ENCODE measurements at regions not wholly inside any gene's neighbourhood (a gene's known extent, or its start where the extent isn't known, plus 50 kb on each side); places are given as distances from the start of the nearest gene placed in this dataset.
A peak's percentile ranks its signal among the peaks of the same experiment; 100 is the strongest.

GRCh38 chr6:47126647-47127391, 84.7 kb upstream of the ADGRF1 start:
- H3K36me3 ChIP-seq (ENCODE audit: control insufficient read depth in 2 of 2, insufficient read depth in 2 of 2, low read length in 2 of 2): no peaks in the 10 kb centered on the region
- H3K4me1 ChIP-seq (ENCODE audit: control insufficient read depth in 2 of 2, insufficient read depth in 2 of 2, low read length in 2 of 2): peaks cover 0 to 3% of the 10 kb centered on the region in 2 donors
- no peak overlapping the region for H3K4me3 ChIP-seq (ENCODE audit: low read length in 2 of 2)
- no peaks in the 10 kb centered on the region for H3K27me3 ChIP-seq (ENCODE audit: control insufficient read depth in 2 of 2, insufficient read depth in 2 of 2, low read length in 2 of 2)
- H3K27ac ChIP-seq (ENCODE audit: low read depth in 2 of 2, low read length in 2 of 2): no peak overlapping the region
- no peaks in the 10 kb centered on the region for H3K9me3 ChIP-seq (ENCODE audit: control insufficient read depth in 2 of 2, low read length in 2 of 2)
- no peak overlapping the region for H3K9ac ChIP-seq (ENCODE audit: low read depth in 1 of 2, low read length in 2 of 2)

- Histone ChIP-seq H3K9me3 (ENCODE audit: control insufficient read depth in 2 of 2, low read length in 2 of 2) (no peaks in the 10 kb centered on the region), H3K27me3 (ENCODE audit: control insufficient read depth in 2 of 2, insufficient read depth in 2 of 2, low read length in 2 of 2) (no peaks in the 10 kb centered on the region), H3K9ac (ENCODE audit: low read depth in 1 of 2, low read length in 2 of 2) (no peak overlapping the region), H3K4me1 (ENCODE audit: control insufficient read depth in 2 of 2, insufficient read depth in 2 of 2, low read length in 2 of 2) (peaks cover 4 to 9% of the 10 kb centered on the region in 2 donors), H3K4me3 (ENCODE audit: low read length in 2 of 2) (no peak overlapping the region), H3K36me3 (ENCODE audit: control insufficient read depth in 2 of 2, insufficient read depth in 2 of 2, low read length in 2 of 2) (no peaks in the 10 kb centered on the region), H3K27ac (ENCODE audit: low read depth in 2 of 2, low read length in 2 of 2) (no peak overlapping the region)
Measured at GRCh38 chr6:47118611-47119010, 76.5 kb upstream of the ADGRF1 start.

- peak overlapping the region; percentile 62 to 74 for H3K27ac ChIP-seq (ENCODE audit: low read depth in 2 of 2, low read length in 2 of 2)
- no peaks in the 10 kb centered on the region for H3K36me3 ChIP-seq (ENCODE audit: control insufficient read depth in 2 of 2, insufficient read depth in 2 of 2, low read length in 2 of 2)
- H3K27me3 ChIP-seq (ENCODE audit: control insufficient read depth in 2 of 2, insufficient read depth in 2 of 2, low read length in 2 of 2): no peaks in the 10 kb centered on the region
- H3K4me3 ChIP-seq (ENCODE audit: low read length in 2 of 2): no peak overlapping the region
- peaks cover 4 to 9% of the 10 kb centered on the region in 2 donors for H3K4me1 ChIP-seq (ENCODE audit: control insufficient read depth in 2 of 2, insufficient read depth in 2 of 2, low read length in 2 of 2)
- H3K9ac ChIP-seq (ENCODE audit: low read depth in 1 of 2, low read length in 2 of 2): no peak overlapping the region
- H3K9me3 ChIP-seq (ENCODE audit: control insufficient read depth in 2 of 2, low read length in 2 of 2): no peaks in the 10 kb centered on the region
Measured at GRCh38 chr6:47117314-47117713, 75.2 kb upstream of the ADGRF1 start.

- Histone ChIP-seq H3K9me3 (ENCODE audit: control insufficient read depth in 2 of 2, low read length in 2 of 2) (no peaks in the 10 kb centered on the region), H3K4me3 (ENCODE audit: low read length in 2 of 2) (no peak overlapping the region), H3K9ac (ENCODE audit: low read depth in 1 of 2, low read length in 2 of 2) (peak overlapping the region in 1 of 2 donors; percentile 20), H3K36me3 (ENCODE audit: control insufficient read depth in 2 of 2, insufficient read depth in 2 of 2, low read length in 2 of 2) (no peaks in the 10 kb centered on the region), H3K27me3 (ENCODE audit: control insufficient read depth in 2 of 2, insufficient read depth in 2 of 2, low read length in 2 of 2) (no peaks in the 10 kb centered on the region), H3K4me1 (ENCODE audit: control insufficient read depth in 2 of 2, insufficient read depth in 2 of 2, low read length in 2 of 2) (peaks cover 5 to 15% of the 10 kb centered on the region in 2 donors), H3K27ac (ENCODE audit: low read depth in 2 of 2, low read length in 2 of 2) (peak overlapping the region; percentile 62 to 74)
Measured at GRCh38 chr6:47116606-47117005, 74.5 kb upstream of the ADGRF1 start.

- peak overlapping the region; percentile 62 to 74 for H3K27ac ChIP-seq (ENCODE audit: low read depth in 2 of 2, low read length in 2 of 2)
- no peak overlapping the region for H3K4me3 ChIP-seq (ENCODE audit: low read length in 2 of 2)
- peaks cover 8 to 16% of the 10 kb centered on the region in 2 donors for H3K4me1 ChIP-seq (ENCODE audit: control insufficient read depth in 2 of 2, insufficient read depth in 2 of 2, low read length in 2 of 2)
- H3K9me3 ChIP-seq (ENCODE audit: control insufficient read depth in 2 of 2, low read length in 2 of 2): no peaks in the 10 kb centered on the region
- no peaks in the 10 kb centered on the region for H3K27me3 ChIP-seq (ENCODE audit: control insufficient read depth in 2 of 2, insufficient read depth in 2 of 2, low read length in 2 of 2)
- no peaks in the 10 kb centered on the region for H3K36me3 ChIP-seq (ENCODE audit: control insufficient read depth in 2 of 2, insufficient read depth in 2 of 2, low read length in 2 of 2)
- no peak overlapping the region for H3K9ac ChIP-seq (ENCODE audit: low read depth in 1 of 2, low read length in 2 of 2)
Measured at GRCh38 chr6:47116086-47116485, 74.0 kb upstream of the ADGRF1 start.

GRCh38 chr6:47114460-47114859, 72.3 kb upstream of the ADGRF1 start:
- Histone ChIP-seq H3K27ac (ENCODE audit: low read depth in 2 of 2, low read length in 2 of 2) (no peak overlapping the region), H3K4me3 (ENCODE audit: low read length in 2 of 2) (no peak overlapping the region), H3K4me1 (ENCODE audit: control insufficient read depth in 2 of 2, insufficient read depth in 2 of 2, low read length in 2 of 2) (peaks cover 8 to 16% of the 10 kb centered on the region in 2 donors), H3K9me3 (ENCODE audit: control insufficient read depth in 2 of 2, low read length in 2 of 2) (no peaks in the 10 kb centered on the region), H3K27me3 (ENCODE audit: control insufficient read depth in 2 of 2, insufficient read depth in 2 of 2, low read length in 2 of 2) (no peaks in the 10 kb centered on the region), H3K9ac (ENCODE audit: low read depth in 1 of 2, low read length in 2 of 2) (no peak overlapping the region), H3K36me3 (ENCODE audit: control insufficient read depth in 2 of 2, insufficient read depth in 2 of 2, low read length in 2 of 2) (no peaks in the 10 kb centered on the region)

- no peak overlapping the region for H3K4me3 ChIP-seq (ENCODE audit: low read length in 2 of 2)
- H3K27me3 ChIP-seq (ENCODE audit: control insufficient read depth in 2 of 2, insufficient read depth in 2 of 2, low read length in 2 of 2): no peaks in the 10 kb centered on the region
- H3K27ac ChIP-seq (ENCODE audit: low read depth in 2 of 2, low read length in 2 of 2): no peak overlapping the region
- H3K9ac ChIP-seq (ENCODE audit: low read depth in 1 of 2, low read length in 2 of 2): no peak overlapping the region
- no peaks in the 10 kb centered on the region for H3K36me3 ChIP-seq (ENCODE audit: control insufficient read depth in 2 of 2, insufficient read depth in 2 of 2, low read length in 2 of 2)
- no peaks in the 10 kb centered on the region for H3K9me3 ChIP-seq (ENCODE audit: control insufficient read depth in 2 of 2, low read length in 2 of 2)
- peaks cover 8 to 16% of the 10 kb centered on the region in 2 donors for H3K4me1 ChIP-seq (ENCODE audit: control insufficient read depth in 2 of 2, insufficient read depth in 2 of 2, low read length in 2 of 2)
Measured at GRCh38 chr6:47112317-47112716, 70.2 kb upstream of the ADGRF1 start.

GRCh38 chr6:47111685-47112084, 69.6 kb upstream of the ADGRF1 start:
- Histone ChIP-seq H3K27me3 (ENCODE audit: control insufficient read depth in 2 of 2, insufficient read depth in 2 of 2, low read length in 2 of 2) (no peaks in the 10 kb centered on the region), H3K4me3 (ENCODE audit: low read length in 2 of 2) (no peak overlapping the region), H3K4me1 (ENCODE audit: control insufficient read depth in 2 of 2, insufficient read depth in 2 of 2, low read length in 2 of 2) (peaks cover 8 to 11% of the 10 kb centered on the region in 2 donors), H3K27ac (ENCODE audit: low read depth in 2 of 2, low read length in 2 of 2) (peak overlapping the region in 1 of 2 donors; percentile 48), H3K36me3 (ENCODE audit: control insufficient read depth in 2 of 2, insufficient read depth in 2 of 2, low read length in 2 of 2) (no peaks in the 10 kb centered on the region), H3K9me3 (ENCODE audit: control insufficient read depth in 2 of 2, low read length in 2 of 2) (no peaks in the 10 kb centered on the region), H3K9ac (ENCODE audit: low read depth in 1 of 2, low read length in 2 of 2) (peak overlapping the region in 1 of 2 donors; percentile 3)

- Histone ChIP-seq H3K4me1 (ENCODE audit: control insufficient read depth in 2 of 2, insufficient read depth in 2 of 2, low read length in 2 of 2) (peaks cover 6 to 11% of the 10 kb centered on the region in 2 donors), H3K36me3 (ENCODE audit: control insufficient read depth in 2 of 2, insufficient read depth in 2 of 2, low read length in 2 of 2) (no peaks in the 10 kb centered on the region), H3K9me3 (ENCODE audit: control insufficient read depth in 2 of 2, low read length in 2 of 2) (no peaks in the 10 kb centered on the region), H3K27me3 (ENCODE audit: control insufficient read depth in 2 of 2, insufficient read depth in 2 of 2, low read length in 2 of 2) (no peaks in the 10 kb centered on the region), H3K9ac (ENCODE audit: low read depth in 1 of 2, low read length in 2 of 2) (no peak overlapping the region), H3K4me3 (ENCODE audit: low read length in 2 of 2) (no peak overlapping the region), H3K27ac (ENCODE audit: low read depth in 2 of 2, low read length in 2 of 2) (no peak overlapping the region)
Measured at GRCh38 chr6:47109281-47109680, 67.1 kb upstream of the ADGRF1 start.

GRCh38 chr6:47106721-47107197, 64.6 kb upstream of the ADGRF1 start:
- H3K4me3 ChIP-seq (ENCODE audit: low read length in 2 of 2): no peak overlapping the region
- no peaks in the 10 kb centered on the region for H3K36me3 ChIP-seq (ENCODE audit: control insufficient read depth in 2 of 2, insufficient read depth in 2 of 2, low read length in 2 of 2)
- H3K4me1 ChIP-seq (ENCODE audit: control insufficient read depth in 2 of 2, insufficient read depth in 2 of 2, low read length in 2 of 2): peaks cover 4 to 17% of the 10 kb centered on the region in 2 donors
- no peak overlapping the region for H3K27ac ChIP-seq (ENCODE audit: low read depth in 2 of 2, low read length in 2 of 2)
- H3K9me3 ChIP-seq (ENCODE audit: control insufficient read depth in 2 of 2, low read length in 2 of 2): no peaks in the 10 kb centered on the region
- no peak overlapping the region for H3K9ac ChIP-seq (ENCODE audit: low read depth in 1 of 2, low read length in 2 of 2)
- no peaks in the 10 kb centered on the region for H3K27me3 ChIP-seq (ENCODE audit: control insufficient read depth in 2 of 2, insufficient read depth in 2 of 2, low read length in 2 of 2)

Data from mucosa of rectum (tissue), 2 donors.